ENCODE measurements at regions not wholly inside any gene's neighbourhood (a gene's known extent, or its start where the extent isn't known, plus 50 kb on each side); places are given as distances from the start of the nearest gene placed in this dataset.

- H3K36me3 ChIP-seq: no peaks in the 10 kb centered on the region
- TF ChIP-seq, protein P1, sequence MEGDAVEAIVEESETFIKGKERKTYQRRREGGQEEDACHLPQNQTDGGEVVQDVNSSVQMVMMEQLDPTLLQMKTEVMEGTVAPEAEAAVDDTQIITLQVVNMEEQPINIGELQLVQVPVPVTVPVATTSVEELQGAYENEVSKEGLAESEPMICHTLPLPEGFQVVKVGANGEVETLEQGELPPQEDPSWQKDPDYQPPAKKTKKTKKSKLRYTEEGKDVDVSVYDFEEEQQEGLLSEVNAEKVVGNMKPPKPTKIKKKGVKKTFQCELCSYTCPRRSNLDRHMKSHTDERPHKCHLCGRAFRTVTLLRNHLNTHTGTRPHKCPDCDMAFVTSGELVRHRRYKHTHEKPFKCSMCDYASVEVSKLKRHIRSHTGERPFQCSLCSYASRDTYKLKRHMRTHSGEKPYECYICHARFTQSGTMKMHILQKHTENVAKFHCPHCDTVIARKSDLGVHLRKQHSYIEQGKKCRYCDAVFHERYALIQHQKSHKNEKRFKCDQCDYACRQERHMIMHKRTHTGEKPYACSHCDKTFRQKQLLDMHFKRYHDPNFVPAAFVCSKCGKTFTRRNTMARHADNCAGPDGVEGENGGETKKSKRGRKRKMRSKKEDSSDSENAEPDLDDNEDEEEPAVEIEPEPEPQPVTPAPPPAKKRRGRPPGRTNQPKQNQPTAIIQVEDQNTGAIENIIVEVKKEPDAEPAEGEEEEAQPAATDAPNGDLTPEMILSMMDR (IDR thresholded peaks at IDR 0.05): no peak
- no peak for TF ChIP-seq POLR2A (IDR thresholded peaks at IDR 0.05)
- intact Hi-C loops (cut with DNase I): no loop called here
Observed at GRCh38 chr4:162366146-162366545, 202.3 kb upstream of the FSTL5 start.

GRCh38 chr4:162364651-162365050, 200.9 kb upstream of the FSTL5 start:
- Histone ChIP-seq H3K27me3 (no peaks in the 10 kb centered on the region), H3K9me3 (no peaks in the 10 kb centered on the region), H3K36me3 (no peaks in the 10 kb centered on the region), H3K27ac (no peak overlapping the region), H3K4me1 (no peaks in the 10 kb centered on the region), H3K4me3 (replicated peaks in 1 of 3) (no peak overlapping the region)
- TF ChIP-seq, protein P1 (IDR thresholded peaks at IDR 0.05): no peak
- no peak for TF ChIP-seq POLR2A (IDR thresholded peaks at IDR 0.05)
- WGBS, 2 donors: 72 to 95% methylated on average over 1 of the region's 1 CpG
- intact Hi-C loops (cut with DNase I): no loop called here
- DNase-seq: no peak

More at GRCh38 chr4:162366146-162366545, 202.3 kb upstream of the FSTL5 start:
- no peak for DNase-seq
- Histone ChIP-seq H3K27ac (no peak overlapping the region), H3K4me1 (no peaks in the 10 kb centered on the region), H3K9me3 (no peaks in the 10 kb centered on the region), H3K4me3 (replicated peaks in 1 of 3) (no peak overlapping the region), H3K27me3 (no peaks in the 10 kb centered on the region)

DNA sequence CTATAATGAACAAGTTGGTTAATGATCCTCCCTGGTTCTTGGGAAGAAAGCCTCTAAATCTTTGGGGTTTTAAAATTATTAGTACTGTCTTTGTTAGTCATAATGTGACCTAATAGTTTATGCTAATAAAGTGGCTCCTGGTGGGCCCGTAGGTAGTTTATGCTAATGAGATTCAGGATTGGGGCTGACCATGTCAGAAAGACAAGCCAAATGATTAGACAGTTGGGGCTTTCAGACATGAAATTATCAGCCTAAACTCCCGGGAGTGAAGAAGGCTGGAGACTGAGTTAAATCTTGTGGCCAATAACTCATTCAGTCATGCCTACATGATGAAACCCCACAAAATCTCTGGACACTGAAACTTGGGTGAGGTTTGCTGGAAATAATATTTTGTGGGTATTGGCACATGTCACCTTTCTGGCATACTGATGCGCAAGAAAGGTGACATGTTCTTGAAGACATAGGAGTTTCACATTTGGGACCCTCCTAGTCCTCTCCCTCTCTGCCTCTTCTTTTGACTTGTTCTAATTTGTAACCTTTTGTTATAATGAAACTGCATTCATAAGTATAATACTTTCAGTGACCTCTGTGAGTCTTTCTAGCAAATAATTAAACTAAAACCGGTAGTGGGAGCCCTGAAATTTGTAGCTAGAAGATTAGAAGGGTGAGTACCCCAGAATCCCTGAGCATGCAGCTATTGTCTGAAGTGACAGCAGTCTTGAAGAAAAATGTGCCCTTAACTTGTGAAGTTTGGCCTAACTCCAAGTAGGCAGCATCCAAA, 196.8 kb upstream of the FSTL5 start:
- no peak overlapping the region for H3K27ac ChIP-seq
- no peaks in the 10 kb centered on the region for H3K27me3 ChIP-seq
- no peaks in the 10 kb centered on the region for H3K9me3 ChIP-seq
- intact Hi-C loops (cut with DNase I): no loop called here
- 85 to 90% methylated on average over 4 of the region's 4 CpGs for WGBS, 2 donors
- H3K4me1 ChIP-seq: no peaks in the 10 kb centered on the region
- no peaks in the 10 kb centered on the region for H3K36me3 ChIP-seq
- DNase-seq: no peak
- no peak overlapping the region for H3K4me3 ChIP-seq (replicated peaks in 1 of 3)
- TF ChIP-seq, protein P1 (IDR thresholded peaks at IDR 0.05): no peak
- no peak for TF ChIP-seq POLR2A (IDR thresholded peaks at IDR 0.05)

- intact Hi-C loops (cut with DNase I): no loop called here
- no peaks in the 10 kb centered on the region for H3K27me3 ChIP-seq
- no peak for DNase-seq
- no peak overlapping the region for H3K27ac ChIP-seq
- H3K4me1 ChIP-seq: no peaks in the 10 kb centered on the region
- no peaks in the 10 kb centered on the region for H3K9me3 ChIP-seq
- TF ChIP-seq, protein P1 (IDR thresholded peaks at IDR 0.05): no peak
- H3K36me3 ChIP-seq: no peaks in the 10 kb centered on the region
- WGBS, 2 donors: 71 to 77% methylated on average over 2 of the region's 2 CpGs
- H3K4me3 ChIP-seq (replicated peaks in 1 of 3): no peak overlapping the region
Observed at GRCh38 chr4:162356181-162356580, 192.4 kb upstream of the FSTL5 start.

DNA sequence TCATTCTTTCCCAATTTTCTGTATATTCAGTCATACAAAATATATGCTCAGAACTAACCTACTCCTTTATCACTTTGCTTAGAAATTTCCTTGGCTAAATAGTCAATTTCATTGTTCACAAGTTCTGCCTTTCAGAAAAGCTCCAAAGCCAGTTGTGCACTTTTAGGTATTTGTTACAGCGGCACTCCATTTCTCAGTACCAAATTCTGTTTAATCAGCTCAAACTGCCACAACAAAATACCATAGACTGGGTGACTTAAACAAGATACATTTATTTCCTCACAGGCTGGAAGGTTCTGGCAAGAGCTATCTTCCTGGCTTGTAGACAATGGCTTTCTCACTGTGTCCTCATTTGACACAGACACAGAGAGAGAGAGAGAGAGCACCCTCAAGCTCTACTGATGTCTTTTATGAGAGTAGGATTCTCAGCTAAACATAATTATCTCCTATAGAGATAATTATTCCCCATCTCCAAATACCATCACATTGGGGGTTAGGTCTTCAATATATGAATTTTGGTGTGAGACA, 188.8 kb upstream of the FSTL5 start:
- no peaks in the 10 kb centered on the region for H3K27me3 ChIP-seq
- no peak for DNase-seq
- intact Hi-C loops (cut with DNase I): no loop called here
- no peak overlapping the region for H3K27ac ChIP-seq
- no peaks in the 10 kb centered on the region for H3K36me3 ChIP-seq
- no peaks in the 10 kb centered on the region for H3K9me3 ChIP-seq
- WGBS, 2 donors: 87 to 92% methylated on average over 1 of the region's 1 CpG
- no peaks in the 10 kb centered on the region for H3K4me1 ChIP-seq
- no peak overlapping the region for H3K4me3 ChIP-seq (replicated peaks in 1 of 3)
- TF ChIP-seq, protein P1 (IDR thresholded peaks at IDR 0.05): no peak
- TF ChIP-seq POLR2A (IDR thresholded peaks at IDR 0.05): no peak
